ENCODE measurements at regions not wholly inside any gene's neighbourhood (a gene's known extent, or its start where the extent isn't known, plus 50 kb on each side); places are given as distances from the start of the nearest gene placed in this dataset.
"Not testable (repeated sequence)": the region's sequence is repeated elsewhere in the genome, so short reads cannot be mapped to it uniquely, and the experiment has no call there.

- no peak for DNase-seq
These were observed 217.5 kb upstream of the PELI2 start for GRCh38 chr14:55900749-55901148.

- no peak for DNase-seq
These were observed 216.9 kb upstream of the PELI2 start for GRCh38 chr14:55901291-55901690.

- DNase-seq: no peak
These were observed 216.0 kb upstream of the PELI2 start for GRCh38 chr14:55902241-55902640.

- no peak for DNase-seq
These were observed 214.1 kb upstream of the PELI2 start for GRCh38 chr14:55904086-55904485.

GRCh38 chr14:55908106-55908505 lies 210.1 kb upstream of the PELI2 start:
- no peak for DNase-seq

GRCh38 chr14:55909879-55910278 lies 208.3 kb upstream of the PELI2 start:
- no peak for DNase-seq

GRCh38 chr14:55910601-55911243 lies 207.5 kb upstream of the PELI2 start:
- DNase-seq: no peak

GRCh38 chr14:55911776-55912175 lies 206.4 kb upstream of the PELI2 start:
- DNase-seq: no peak

- DNase-seq: no peak
These were observed 205.9 kb upstream of the PELI2 start for GRCh38 chr14:55912344-55912743.

- no peak for DNase-seq
These were observed 204.7 kb upstream of the PELI2 start for GRCh38 chr14:55913324-55914025.

- no peak for DNase-seq
These were observed 203.4 kb upstream of the PELI2 start for GRCh38 chr14:55914771-55915170.

GRCh38 chr14:55915456-55915855 lies 202.8 kb upstream of the PELI2 start:
- DNase-seq: no peak

GRCh38 chr14:55919800-55920199 lies 198.4 kb upstream of the PELI2 start:
- not testable (repeated sequence) for DNase-seq

GRCh38 chr14:55921511-55921910 lies 196.7 kb upstream of the PELI2 start:
- DNase-seq: no peak

- no peak for DNase-seq
These were observed 192.2 kb upstream of the PELI2 start for GRCh38 chr14:55926007-55926406.

- DNase-seq: no peak
These were observed 191.2 kb upstream of the PELI2 start for GRCh38 chr14:55927028-55927427.

GRCh38 chr14:55928276-55928675 lies 189.9 kb upstream of the PELI2 start:
- DNase-seq: no peak

GRCh38 chr14:55929136-55929535 lies 189.1 kb upstream of the PELI2 start:
- no peak for DNase-seq

- DNase-seq: no peak
These were observed 188.0 kb upstream of the PELI2 start for GRCh38 chr14:55930016-55930784.

GRCh38 chr14:55936691-55937090 lies 181.5 kb upstream of the PELI2 start:
- DNase-seq: no peak

- no peak for DNase-seq
These were observed 179.9 kb upstream of the PELI2 start for GRCh38 chr14:55938249-55938791.

GRCh38 chr14:55942076-55942654 lies 176.0 kb upstream of the PELI2 start:
- DNase-seq: no peak

- no peak for DNase-seq
These were observed 175.4 kb upstream of the PELI2 start for GRCh38 chr14:55942826-55943225.
